T-cell (primary cell): ENCODE measurements at regions not wholly inside any gene's neighbourhood (a gene's known extent, or its start where the extent isn't known, plus 50 kb on each side); places are given as distances from the start of the nearest gene placed in this dataset.

Source experiments
- ATAC-seq, 4 experiments: fragments of 200-7000 bp in 3 of 4; fragments of 150-1000 bp in 1 of 4; cut with Tn5 transposase; replicated peaks in 1 of 4; 1 replicate in 3 of 4; 2 replicates in 1 of 4; pipeline ENCODE4 v1.10.0; 2021; ENCODE audit warnings: moderate library complexity in 3 of 4, mild to moderate bottlenecking in 2 of 4, moderate number of reproducible peaks in 1 of 4
- CTCF ChIA-PET, 2 donors: fragments of 300-600 bp; sonication (Branson Sonifier 250); formaldehyde crosslinking; loops; one replicate each; lab custom pipeline; 2022; ENCODE audit warnings: antibody characterized with exemption in 2 of 2; lab: Charles Lee
- POLR2A ChIA-PET, 2 donors: fragments of 300-600 bp; sonication (Branson Sonifier 250); formaldehyde crosslinking; loops; one replicate each; lab custom pipeline; 2022; ENCODE audit warnings: antibody characterized with exemption in 2 of 2; lab: Charles Lee
- DNase-seq, 35 experiments: peaks; one replicate each; pipeline versions ENCODE4 v3.0.0 to v3.0.0-alpha.2; 2013 to 2023
- H3K27ac ChIP-seq: one replicate; pipeline ENCODE4 v1.5.1; 2013; ENCODE audit warnings: low read length
- H3K27me3 ChIP-seq, 2 experiments: replicated peaks in 1 of 2; 1 replicate in 1 of 2; 2 replicates in 1 of 2; pipeline versions ENCODE4 v1.6.1 to v1.7.0; 2013; ENCODE audit warnings: low read length in 1 of 2, mixed read lengths in 1 of 2; ENCODE audit not compliant: control insufficient read depth in 2 of 2, insufficient read depth in 2 of 2; ENCODE audit errors: extremely low read depth in 1 of 2
- H3K36me3 ChIP-seq, 2 donors: 1 replicate in 1 of 2; 2 replicates in 1 of 2; pipeline versions ENCODE4 v1.6.1 to v1.7.0; 2013; ENCODE audit warnings: low read length in 1 of 2; ENCODE audit not compliant: control insufficient read depth in 2 of 2, insufficient read depth in 1 of 2; ENCODE audit errors: extremely low read depth in 1 of 2
- H3K4me1 ChIP-seq, 2 experiments: 1 replicate in 1 of 2; 2 replicates in 1 of 2; pipeline versions ENCODE4 v1.6.1 to v1.7.0; 2013; ENCODE audit warnings: low read length in 2 of 2, mixed read lengths in 1 of 2; ENCODE audit not compliant: insufficient read depth in 2 of 2, control insufficient read depth in 1 of 2; ENCODE audit errors: extremely low read depth in 1 of 2
- H3K4me3 ChIP-seq, 2 donors: 1 replicate in 1 of 2; 2 replicates in 1 of 2; pipeline versions ENCODE4 v1.5.1 to v1.7.0; 2013; ENCODE audit warnings: mild to moderate bottlenecking in 2 of 2, low read length in 1 of 2, moderate library complexity in 1 of 2; ENCODE audit not compliant: control insufficient read depth in 1 of 2; ENCODE audit errors: extremely low read depth in 1 of 2
- H3K9me3 ChIP-seq: 2 replicates; pipeline ENCODE4 v1.7.0; 2013
- H3K27ac Mint-ChIP-seq, 2 donors: one replicate each; pipeline ENCODE4 v1.8.0; 2020 to 2021; ENCODE audit warnings: mild to moderate bottlenecking in 2 of 2, mixed read lengths in 2 of 2
- H3K27me3 Mint-ChIP-seq, 2 donors: one replicate each; pipeline ENCODE4 v1.8.0; 2021 to 2022; ENCODE audit warnings: mixed read lengths in 2 of 2
- H3K36me3 Mint-ChIP-seq: one replicate; pipeline ENCODE4 v1.8.0; 2021; ENCODE audit warnings: mixed read lengths
- H3K4me1 Mint-ChIP-seq, 3 donors: one replicate each; pipeline ENCODE4 v1.8.0; 2020 to 2022; ENCODE audit warnings: mixed read lengths in 3 of 3, mild to moderate bottlenecking in 1 of 3
- H3K4me3 Mint-ChIP-seq, 3 donors: one replicate each; pipeline ENCODE4 v1.8.0; 2020 to 2022; ENCODE audit warnings: mild to moderate bottlenecking in 3 of 3, mixed read lengths in 3 of 3, moderate library complexity in 3 of 3
- H3K9me3 Mint-ChIP-seq, 3 donors: one replicate each; pipeline ENCODE4 v1.8.0; 2020 to 2022; ENCODE audit warnings: mixed read lengths in 3 of 3
- WGBS: methylation state at CpG from one replicate; pipeline ENCODE4 v1.1.5; 2013; ENCODE audit warnings: missing lambda C conversion rate; ENCODE audit not compliant: insufficient coverage; 5-methylcytosine and 5-hydroxymethylcytosine counted together

DNA sequence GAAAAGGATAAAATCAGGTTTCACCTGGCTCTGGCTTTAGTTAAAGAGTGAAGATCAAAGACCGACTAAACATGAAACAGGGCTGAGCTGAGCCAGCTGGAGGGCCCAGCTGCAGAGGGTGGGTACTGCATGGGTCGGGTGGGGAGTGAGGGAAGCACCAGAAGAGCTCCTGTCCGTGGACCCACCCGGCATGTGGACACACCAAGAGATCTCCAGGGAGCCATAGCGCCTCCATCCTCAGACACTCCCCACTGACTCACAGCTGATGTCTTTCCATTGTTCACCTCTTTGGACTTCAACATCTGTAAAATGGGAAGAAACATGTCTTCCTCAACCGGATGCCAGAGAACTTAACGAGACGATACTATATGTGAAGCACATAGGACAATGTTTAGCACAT is 178.3 kb upstream of the KLHL29 start:
- no peaks in the 10 kb centered on the region for H3K36me3 Mint-ChIP-seq
- Histone ChIP-seq H3K27me3 (peaks cover 0 to 5% of the 10 kb centered on the region in 2 experiments), H3K4me3 (no peak overlapping the region), H3K36me3 (no peaks in the 10 kb centered on the region), H3K27ac (no peak overlapping the region), H3K9me3 (no peaks in the 10 kb centered on the region), H3K4me1 (no peaks in the 10 kb centered on the region)
- no peak overlapping the region for H3K27ac Mint-ChIP-seq
- no peaks in the 10 kb centered on the region for H3K4me1 Mint-ChIP-seq
- H3K4me3 Mint-ChIP-seq, result no peak overlapping the region
- H3K27me3 Mint-ChIP-seq, result peaks cover 18 to 25% of the 10 kb centered on the region in 2 donors
- ChIA-PET CTCF (no interaction called here), POLR2A (interaction anchor here in 1 of 2 donors (1.1 kb wide), 1 partner anchor 106 kb away, joined by 3 read pairs; no protein-coding TSS in a partner anchor)
- WGBS, result 93% methylated on average over 3 of the region's 8 CpGs
- ATAC-seq (no peak), DNase-seq (no peak)
- peaks cover 0 to 8% (median 0%) of the 10 kb centered on the region in 3 donors for H3K9me3 Mint-ChIP-seq

DNA sequence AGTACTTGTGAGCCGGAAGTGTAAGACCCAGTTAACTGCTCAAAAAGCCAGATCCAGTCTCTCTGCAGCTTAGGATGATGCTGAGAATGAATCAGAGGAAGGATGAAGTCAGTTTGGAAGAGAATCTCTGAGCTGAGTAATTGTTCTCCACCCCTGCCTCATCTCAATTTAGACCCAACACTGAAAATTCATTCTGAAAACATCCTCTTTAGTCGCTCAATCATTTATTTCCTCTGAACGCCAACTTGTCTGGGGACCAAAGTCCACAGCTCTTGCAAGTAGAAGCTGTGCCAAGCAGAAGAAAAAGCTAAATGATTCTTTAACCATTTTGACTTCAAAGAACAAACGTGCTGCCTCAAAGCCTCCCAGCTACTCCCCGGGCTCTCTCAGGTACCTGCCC is 177.1 kb upstream of the KLHL29 start:
- Histone ChIP-seq H3K27ac (no peak overlapping the region), H3K4me1 (no peaks in the 10 kb centered on the region), H3K9me3 (no peaks in the 10 kb centered on the region), H3K36me3 (no peaks in the 10 kb centered on the region), H3K4me3 (no peak overlapping the region), H3K27me3 (peaks cover 0 to 6% of the 10 kb centered on the region in 2 experiments)
- no peaks in the 10 kb centered on the region for H3K36me3 Mint-ChIP-seq
- ChIA-PET POLR2A (no interaction called here), CTCF (no interaction called here)
- 71% methylated on average over 4 of the region's 5 CpGs for WGBS
- no peak overlapping the region for H3K27ac Mint-ChIP-seq
- H3K4me3 Mint-ChIP-seq, result no peak overlapping the region
- no peaks in the 10 kb centered on the region for H3K4me1 Mint-ChIP-seq
- DNase-seq (no peak), ATAC-seq (no peak)
- H3K9me3 Mint-ChIP-seq, result peaks cover 0 to 8% (median 0%) of the 10 kb centered on the region in 3 donors
- H3K27me3 Mint-ChIP-seq, result peaks cover 18 to 25% of the 10 kb centered on the region in 2 donors

DNA sequence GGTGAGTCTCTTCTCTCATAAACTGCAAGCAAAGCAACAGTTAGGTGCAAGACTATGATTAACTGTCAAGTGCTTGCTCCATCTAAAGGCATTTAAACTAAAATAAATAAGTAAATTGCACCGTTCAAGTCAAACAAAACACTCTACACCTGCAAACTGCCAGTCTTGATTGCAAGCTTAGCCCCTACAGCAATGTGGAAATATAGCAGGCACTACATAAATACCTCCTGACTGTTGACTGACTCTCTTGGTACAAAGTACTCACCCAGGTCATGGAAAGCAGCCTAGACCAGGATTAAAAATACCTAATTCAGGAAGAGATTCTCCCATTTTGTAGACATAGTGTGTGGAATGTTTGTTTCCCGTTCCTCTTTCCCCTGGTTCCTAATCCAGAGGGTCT is 176.6 kb upstream of the KLHL29 start:
- POLR2A ChIA-PET, result no interaction called here
- DNase-seq, result no peak
- CTCF ChIA-PET, result no interaction called here

DNA sequence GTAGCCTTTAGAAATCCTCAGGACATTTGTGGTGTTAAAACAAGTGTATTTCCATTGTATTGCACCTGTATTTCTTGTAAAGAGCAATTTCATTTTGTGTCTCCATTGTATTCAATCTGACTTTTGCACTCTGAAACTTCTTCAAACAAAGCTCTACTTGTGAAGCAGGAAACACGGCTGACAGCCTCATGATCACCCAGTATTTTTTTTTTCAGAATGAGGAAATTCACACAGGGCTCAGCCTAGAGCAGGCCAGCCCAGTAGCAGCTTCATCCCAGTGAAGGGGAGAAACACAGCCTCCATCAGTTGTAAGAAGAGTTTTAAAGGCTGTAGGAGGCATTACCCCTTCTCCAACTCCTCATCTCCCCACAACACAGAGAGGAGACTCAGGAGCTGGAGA is 175.9 kb upstream of the KLHL29 start:
- CTCF ChIA-PET, result no interaction called here
- Histone ChIP-seq H3K4me3 (no peak overlapping the region), H3K9me3 (no peaks in the 10 kb centered on the region), H3K4me1 (no peaks in the 10 kb centered on the region), H3K27ac (no peak overlapping the region), H3K36me3 (no peaks in the 10 kb centered on the region), H3K27me3 (peaks cover 0 to 8% of the 10 kb centered on the region in 2 experiments)
- no peaks in the 10 kb centered on the region for H3K9me3 Mint-ChIP-seq
- ATAC-seq (no peak), DNase-seq (no peak)
- H3K36me3 Mint-ChIP-seq, result no peaks in the 10 kb centered on the region
- POLR2A ChIA-PET, result no interaction called here
- 0% methylated on average over 1 of the region's 1 CpG for WGBS
- H3K27ac Mint-ChIP-seq, result no peak overlapping the region
- H3K27me3 Mint-ChIP-seq, result peaks cover 16 to 25% of the 10 kb centered on the region in 2 donors
- H3K4me1 Mint-ChIP-seq, result no peaks in the 10 kb centered on the region
- no peak overlapping the region for H3K4me3 Mint-ChIP-seq

More for the DNA sequence above, 176.6 kb upstream of the KLHL29 start:
- H3K4me3 ChIP-seq, result no peak overlapping the region
- Mint-ChIP-seq H3K36me3 (no peaks in the 10 kb centered on the region), H3K27me3 (peaks cover 18 to 25% of the 10 kb centered on the region in 2 donors), H3K4me1 (no peaks in the 10 kb centered on the region), H3K9me3 (peaks cover 0 to 3% (median 0%) of the 10 kb centered on the region in 3 donors), H3K4me3 (no peak overlapping the region), H3K27ac (no peak overlapping the region)
- H3K27me3 ChIP-seq, result peaks cover 0 to 8% of the 10 kb centered on the region in 2 experiments
- H3K4me1 ChIP-seq, result no peaks in the 10 kb centered on the region
- H3K36me3 ChIP-seq, result no peaks in the 10 kb centered on the region
- ATAC-seq, result no peak
- WGBS, result 46% methylated on average over 2 of the region's 2 CpGs
- H3K27ac ChIP-seq, result no peak overlapping the region
- no peaks in the 10 kb centered on the region for H3K9me3 ChIP-seq

DNA sequence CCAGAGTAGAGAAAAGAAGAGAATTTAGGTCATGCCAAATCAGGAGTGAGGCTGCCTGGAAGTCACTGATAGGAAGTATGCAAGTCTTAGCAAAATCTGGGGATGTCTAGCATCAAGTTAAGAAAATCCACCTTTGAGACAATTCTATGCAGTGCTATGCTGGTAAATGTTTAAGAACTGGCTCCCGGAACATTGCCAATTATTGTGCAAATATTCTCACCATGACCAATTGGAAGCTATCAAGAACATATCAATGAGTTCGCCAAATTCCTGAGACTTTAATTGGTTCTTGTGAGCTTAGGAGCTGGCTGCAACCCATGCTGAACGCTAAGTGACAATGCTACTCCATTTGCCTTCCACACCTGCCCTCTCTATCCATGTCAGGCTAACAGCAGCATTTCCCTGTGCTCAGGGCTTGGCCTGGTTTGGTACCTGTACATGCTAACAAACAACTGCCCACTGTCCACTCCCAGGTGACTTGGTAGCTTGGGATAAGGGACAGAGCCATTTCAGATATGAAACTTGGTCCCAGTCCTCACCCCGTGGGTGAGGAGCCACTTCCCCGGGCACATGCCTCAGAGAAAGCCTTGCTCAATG is 172.9 kb upstream of the KLHL29 start:
- ATAC-seq, result no peak
- H3K4me1 ChIP-seq, result no peaks in the 10 kb centered on the region
- Mint-ChIP-seq H3K36me3 (no peaks in the 10 kb centered on the region), H3K27ac (no peak overlapping the region), H3K4me3 (no peak overlapping the region), H3K4me1 (no peaks in the 10 kb centered on the region), H3K27me3 (peaks cover 8 to 18% of the 10 kb centered on the region in 2 donors), H3K9me3 (peaks cover 0 to 4% (median 0%) of the 10 kb centered on the region in 3 donors)
- DNase-seq, result no peak
- H3K36me3 ChIP-seq, result no peaks in the 10 kb centered on the region
- 100% methylated on average over 1 of the region's 5 CpGs for WGBS
- H3K9me3 ChIP-seq, result no peaks in the 10 kb centered on the region
- H3K27me3 ChIP-seq, result peaks cover 0 to 3% of the 10 kb centered on the region in 2 experiments
- ChIA-PET CTCF (no interaction called here), POLR2A (no interaction called here)
- no peak overlapping the region for H3K27ac ChIP-seq
- H3K4me3 ChIP-seq, result no peak overlapping the region

DNA sequence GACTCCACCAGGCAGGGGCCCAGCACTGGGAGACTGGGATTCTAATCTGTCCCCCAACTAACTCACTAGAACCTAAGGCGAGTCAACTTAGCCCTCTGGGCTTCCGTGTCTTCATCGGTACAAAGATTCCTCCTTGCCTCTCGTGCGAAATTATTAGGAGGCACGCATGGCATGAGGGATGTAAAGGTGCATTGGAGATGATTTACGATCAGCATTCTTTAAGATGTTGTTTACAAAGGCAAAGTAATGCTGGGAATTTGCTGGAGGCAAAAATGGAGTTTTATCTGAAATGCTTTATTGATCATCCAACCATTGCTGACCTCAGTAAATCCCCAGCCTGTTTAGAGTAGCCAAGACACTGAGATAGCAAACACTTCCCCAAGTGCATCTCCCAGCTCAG is 171.8 kb upstream of the KLHL29 start:
- no peaks in the 10 kb centered on the region for H3K4me1 Mint-ChIP-seq
- H3K27ac Mint-ChIP-seq, result no peak overlapping the region
- no peak overlapping the region for H3K4me3 Mint-ChIP-seq
- CTCF ChIA-PET, result interaction anchor here in 1 of 2 donors (0.6 kb wide), 1 partner anchor 14 kb away, joined by 3 read pairs; no protein-coding TSS in a partner anchor
- Histone ChIP-seq H3K4me3 (no peak overlapping the region), H3K36me3 (no peaks in the 10 kb centered on the region), H3K4me1 (no peaks in the 10 kb centered on the region), H3K27ac (no peak overlapping the region), H3K9me3 (no peaks in the 10 kb centered on the region), H3K27me3 (peaks cover 0 to 3% of the 10 kb centered on the region in 2 experiments)
- no peak for DNase-seq
- no peaks in the 10 kb centered on the region for H3K36me3 Mint-ChIP-seq
- POLR2A ChIA-PET, result no interaction called here
- peaks cover 0 to 4% (median 0%) of the 10 kb centered on the region in 3 donors for H3K9me3 Mint-ChIP-seq
- no peak for ATAC-seq
- peaks cover 6 to 11% of the 10 kb centered on the region in 2 donors for H3K27me3 Mint-ChIP-seq
- WGBS, result 92% methylated on average over 7 of the region's 7 CpGs
